Central memory CD4-positive, alpha-beta T cell (primary cell): ENCODE measurements at regions not wholly inside any gene's neighbourhood (a gene's known extent, or its start where the extent isn't known, plus 50 kb on each side); places are given as distances from the start of the nearest gene placed in this dataset.
"Not testable (repeated sequence)": the region's sequence is repeated elsewhere in the genome, so short reads cannot be mapped to it uniquely, and the experiment has no call there.

Experiments
- DNase-seq: peaks from one replicate; pipeline ENCODE4 v3.0.0; 2022

- no peak for DNase-seq
These were observed 428.6 kb downstream of the SLITRK1 start for GRCh38 chr13:83453723-83454122.

DNA sequence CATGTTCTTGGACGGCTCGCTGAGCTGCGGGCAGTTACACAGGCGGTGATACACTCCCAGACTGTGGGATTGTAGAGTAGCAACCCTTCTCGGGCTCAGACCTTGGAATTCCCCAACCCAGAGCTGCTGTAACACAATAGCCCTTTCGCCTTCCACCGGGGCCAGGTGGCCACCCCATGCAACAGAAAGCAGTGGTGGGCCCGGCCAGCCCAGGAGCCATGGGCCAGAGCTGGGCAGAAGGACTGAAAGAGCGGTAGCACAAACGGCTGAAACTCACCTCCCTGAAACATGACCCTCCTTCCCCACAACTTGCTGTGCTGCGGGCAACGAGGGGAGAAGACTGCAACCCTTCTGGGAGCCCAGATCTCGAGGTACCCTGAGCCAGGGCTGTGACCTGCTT lies 429.0 kb downstream of the SLITRK1 start:
- DNase-seq: no peak

GRCh38 chr13:83452292-83452950 lies 429.9 kb downstream of the SLITRK1 start:
- DNase-seq: no peak

DNA sequence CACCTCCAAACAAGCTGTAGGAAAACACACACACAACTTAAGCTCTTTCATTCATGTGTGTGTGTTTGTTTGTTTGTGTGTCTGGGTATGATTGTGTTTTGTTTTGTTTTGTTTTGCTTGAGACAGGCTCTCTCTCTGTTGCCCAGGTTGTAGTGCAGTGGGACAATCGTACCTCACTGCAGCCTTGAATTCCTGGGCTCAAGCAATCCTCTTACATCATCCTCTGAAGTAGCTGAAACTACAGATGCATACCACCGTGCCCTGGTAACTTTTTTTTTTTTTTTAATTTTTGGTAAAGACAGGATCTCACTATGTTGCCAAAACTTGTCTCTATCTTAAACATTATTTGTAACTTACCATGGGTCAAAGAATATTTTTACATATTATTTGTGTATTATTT lies 431.7 kb downstream of the SLITRK1 start:
- no peak for DNase-seq

- DNase-seq: no peak
These were observed 432.4 kb downstream of the SLITRK1 start for GRCh38 chr13:83449668-83450395.

DNA sequence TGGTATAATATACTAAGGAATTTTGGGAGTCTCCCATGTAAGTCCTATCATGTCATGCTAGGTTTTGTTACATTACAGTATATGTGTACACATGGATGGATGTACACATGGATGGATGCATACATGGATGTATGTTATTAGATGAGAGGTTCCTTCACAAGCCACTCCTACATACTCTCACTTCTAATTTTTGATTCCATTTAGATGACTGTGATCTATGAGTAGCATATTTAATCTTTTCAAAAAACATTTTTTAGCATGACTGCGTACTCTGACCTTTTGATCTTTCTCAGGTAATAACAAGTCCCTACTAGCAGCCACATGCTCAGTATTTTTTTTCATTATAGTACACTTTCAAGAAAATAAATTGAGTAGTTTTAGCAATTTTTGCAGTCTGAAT lies 441.8 kb downstream of the SLITRK1 start:
- DNase-seq: no peak

- DNase-seq: not testable (repeated sequence)
These were observed 442.8 kb downstream of the SLITRK1 start for GRCh38 chr13:83439464-83439863.

DNA sequence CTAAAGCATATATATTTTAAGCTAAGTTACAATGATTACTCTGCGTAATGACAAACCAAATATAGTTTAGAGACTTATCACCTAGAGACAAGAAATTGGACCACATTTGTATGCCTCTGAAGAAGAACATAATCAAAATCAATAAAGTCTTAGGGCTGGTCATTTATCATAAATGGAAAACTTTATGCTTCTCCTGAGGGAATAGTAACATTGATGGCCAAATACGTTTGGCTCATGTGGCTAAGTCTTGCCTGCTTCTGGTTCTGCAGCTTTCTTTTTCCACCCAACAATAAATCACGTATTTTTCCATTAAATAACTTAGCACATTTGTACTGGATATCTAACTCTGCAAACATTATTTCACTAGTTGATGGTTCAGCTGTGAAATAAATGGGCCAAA lies 458.4 kb downstream of the SLITRK1 start:
- DNase-seq: no peak

DNA sequence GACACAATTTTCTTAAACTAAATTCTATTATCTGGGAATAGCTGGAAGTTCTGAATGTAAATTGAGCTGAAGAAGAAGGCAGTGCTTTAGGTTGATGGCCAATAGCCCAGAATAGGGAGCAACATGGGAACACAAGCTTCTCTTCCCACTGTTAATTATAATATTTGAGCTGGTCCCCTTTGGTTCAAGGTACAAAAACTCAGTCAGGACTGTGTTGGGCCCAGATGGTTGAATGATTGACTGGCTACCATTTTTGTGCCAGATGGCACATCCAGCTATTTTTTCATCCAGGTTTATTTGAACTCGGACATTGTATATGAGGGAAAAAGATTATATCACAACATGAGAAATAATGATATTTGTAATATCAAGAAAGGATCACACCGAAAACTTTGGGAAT lies 458.9 kb downstream of the SLITRK1 start:
- DNase-seq: no peak

DNA sequence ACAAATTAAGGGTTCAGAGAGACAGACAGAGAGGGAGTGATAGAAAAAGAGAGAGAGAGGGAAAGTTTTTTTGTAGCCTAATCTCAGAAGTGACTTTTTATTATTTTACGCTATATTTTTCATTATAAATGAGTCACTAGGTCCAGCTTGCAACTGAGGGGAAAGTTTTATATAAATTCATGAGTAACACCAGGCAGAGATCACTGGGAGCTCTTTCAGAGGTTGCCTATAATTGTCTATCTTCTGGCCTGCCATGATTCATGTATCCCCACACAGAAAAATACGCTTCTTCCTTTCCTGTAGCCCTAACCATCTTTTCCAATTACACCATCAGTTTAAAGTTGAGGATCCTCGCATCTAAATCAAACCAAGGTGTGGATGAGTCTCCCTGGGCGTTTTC lies 467.9 kb downstream of the SLITRK1 start:
- no peak for DNase-seq

- DNase-seq: no peak
These were observed 495.7 kb downstream of the SLITRK1 start for GRCh38 chr13:83386609-83387008.

DNA sequence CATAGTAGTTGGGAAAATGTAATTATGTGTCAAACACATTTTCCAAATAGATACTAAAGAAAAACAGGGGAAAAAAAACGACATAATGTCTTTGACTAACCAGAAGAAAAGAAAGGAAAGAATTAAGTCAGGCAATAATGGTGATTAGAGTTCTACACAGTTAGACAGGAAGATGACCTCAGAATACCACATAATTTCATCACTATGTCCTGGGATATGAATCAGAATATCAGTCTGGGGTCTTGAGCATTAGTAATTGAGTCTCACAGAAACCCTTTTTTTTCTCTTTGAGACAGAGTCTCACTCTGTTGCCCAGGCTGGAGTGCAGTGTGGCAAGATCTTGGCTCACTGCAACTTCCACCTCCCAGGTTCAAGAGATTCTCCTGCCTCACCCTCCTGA lies 503.4 kb downstream of the SLITRK1 start:
- no peak for DNase-seq

GRCh38 chr13:83377491-83377890 lies 504.8 kb downstream of the SLITRK1 start:
- DNase-seq: no peak

DNA sequence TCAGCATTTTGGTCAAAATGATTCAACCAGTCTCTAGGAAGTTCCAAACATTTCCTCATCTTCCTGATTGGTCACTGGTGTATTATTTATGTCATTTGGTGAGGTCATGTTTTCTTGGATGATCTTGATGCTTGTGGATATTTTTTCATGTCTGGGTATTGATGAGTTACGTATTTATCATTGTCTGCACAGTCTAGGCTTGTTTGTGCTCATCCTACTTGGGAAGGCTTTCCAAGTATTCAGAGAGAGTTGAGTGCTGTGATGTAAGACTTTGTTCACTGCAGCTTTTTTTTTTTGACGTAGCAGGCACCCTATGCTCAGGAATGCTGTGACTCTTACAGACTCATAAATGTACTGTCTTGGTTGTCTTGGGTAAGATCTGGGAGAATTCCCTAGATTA lies 509.5 kb downstream of the SLITRK1 start:
- no peak for DNase-seq

DNA sequence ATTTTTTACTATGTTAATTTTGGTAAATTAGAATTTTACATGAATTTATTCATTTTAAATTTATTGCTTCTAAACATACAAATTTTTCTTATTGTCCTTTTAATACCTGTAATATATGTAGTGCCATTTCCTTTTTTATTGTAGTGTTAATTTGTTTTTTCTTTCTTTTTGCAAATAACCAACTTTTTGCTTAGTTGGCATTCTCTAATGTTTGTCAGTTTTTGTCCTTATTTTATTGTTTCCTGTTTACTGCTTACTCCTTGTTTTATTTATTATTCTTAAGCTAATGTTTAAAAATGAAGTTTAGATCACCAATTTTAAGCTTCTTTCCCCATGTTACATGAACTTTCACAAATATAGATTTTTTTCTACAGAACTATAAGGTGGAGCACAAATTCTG lies 516.6 kb downstream of the SLITRK1 start:
- no peak for DNase-seq

DNA sequence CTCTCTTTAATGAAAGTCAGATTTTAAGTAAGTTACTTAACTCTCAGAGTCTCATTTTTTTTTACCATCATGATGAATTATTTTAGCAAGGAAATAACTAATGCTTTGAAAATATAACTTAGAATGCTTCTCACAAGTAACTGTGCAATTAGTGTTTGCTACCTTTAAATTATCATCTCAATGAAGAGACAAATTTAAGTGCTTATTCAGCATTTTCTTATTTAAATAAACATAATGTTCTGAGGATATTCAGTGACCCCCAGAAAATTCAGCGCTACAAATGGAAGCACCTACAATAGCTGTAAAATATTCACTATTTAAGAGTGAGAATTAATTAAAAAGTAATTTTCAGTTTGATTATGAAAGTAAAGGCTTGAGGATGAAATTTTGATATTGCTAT lies 527.2 kb downstream of the SLITRK1 start:
- DNase-seq: no peak

- no peak for DNase-seq
These were observed 529.9 kb downstream of the SLITRK1 start for GRCh38 chr13:83352391-83352790.

DNA sequence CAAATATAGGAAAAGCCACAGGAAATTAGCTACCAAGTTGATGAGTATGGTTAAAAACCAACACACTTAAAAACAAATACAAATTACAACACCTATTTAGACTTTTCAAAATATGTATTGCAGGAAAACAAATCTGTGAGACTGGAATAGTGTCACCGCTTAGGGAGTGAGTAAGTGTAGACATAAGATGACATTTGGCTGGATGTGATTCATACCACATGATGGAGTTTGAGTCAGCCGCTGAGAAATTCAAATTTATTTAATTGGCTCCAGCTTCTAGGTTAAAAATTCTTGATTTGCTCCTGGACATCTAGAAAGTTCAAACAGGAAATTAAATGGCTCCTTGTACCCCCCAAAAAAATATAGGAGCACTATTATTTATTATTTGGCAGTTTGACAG lies 531.7 kb downstream of the SLITRK1 start:
- no peak for DNase-seq

- no peak for DNase-seq
These were observed 537.8 kb downstream of the SLITRK1 start for GRCh38 chr13:83344518-83344917.

GRCh38 chr13:83340170-83340569 lies 542.1 kb downstream of the SLITRK1 start:
- no peak for DNase-seq

GRCh38 chr13:83333614-83334388 lies 548.5 kb downstream of the SLITRK1 start:
- no peak for DNase-seq

DNA sequence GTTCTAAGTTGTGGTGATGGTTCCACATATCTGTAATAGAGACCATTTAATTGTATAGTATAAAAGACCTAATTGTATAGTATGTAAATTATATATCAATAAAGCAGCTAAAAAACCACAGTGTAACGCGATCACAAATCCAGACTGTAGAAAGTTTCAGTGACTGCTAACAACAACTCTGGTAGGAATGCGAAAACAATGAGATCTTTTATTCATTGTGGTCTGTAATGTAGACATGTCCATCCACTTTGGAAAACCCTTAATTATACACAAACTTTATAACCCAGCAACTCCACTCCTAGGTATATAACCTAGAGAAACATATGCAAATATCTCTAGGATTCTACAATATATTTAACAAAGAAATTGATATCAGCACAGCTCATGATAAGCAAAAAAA lies 549.5 kb downstream of the SLITRK1 start:
- no peak for DNase-seq

DNA sequence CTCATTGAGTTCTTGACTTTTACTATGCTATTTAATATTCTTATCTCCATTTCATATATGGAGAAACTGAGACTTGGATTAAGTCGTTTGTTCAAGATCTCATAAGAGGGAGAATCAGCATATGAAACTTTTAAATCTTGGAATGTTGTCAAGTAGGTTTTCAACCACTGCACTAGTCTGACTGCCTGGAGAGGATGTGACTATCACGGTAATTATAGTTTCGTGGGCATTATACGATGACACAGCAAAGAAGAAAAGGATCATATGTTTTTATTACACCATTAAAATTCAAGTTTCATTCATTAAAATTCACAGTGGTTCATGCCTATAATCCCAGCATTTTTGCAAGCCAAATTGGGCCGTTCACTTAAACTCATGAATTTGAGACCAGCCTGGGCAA lies 555.2 kb downstream of the SLITRK1 start:
- no peak for DNase-seq
